Small intestine (tissue), 7 donors: ENCODE measurements at regions not wholly inside any gene's neighbourhood (a gene's known extent, or its start where the extent isn't known, plus 50 kb on each side); places are given as distances from the start of the nearest gene placed in this dataset.

Source experiments
- DNase-seq, 2 donors: peaks; one replicate each; pipeline versions ENCODE4 v3.0.0 to v3.0.0-alpha.2; 2013
- FAIRE-seq: peaks from 2 replicates; lab custom pipeline; 2012; peaks lifted over from hg19 to GRCh38; lab: Jason Lieb, UNC
- H3K27ac ChIP-seq, 3 donors: one replicate each; pipeline ENCODE4 v1.5.1; 2013; ENCODE audit warnings: low read length in 2 of 3, mild to moderate bottlenecking in 2 of 3, control low read depth in 1 of 3, inconsistent platforms in 1 of 3, low read depth in 1 of 3, moderate library complexity in 1 of 3
- H3K27me3 ChIP-seq, 3 donors: one replicate each; pipeline ENCODE4 v1.6.1; 2013; ENCODE audit warnings: low read length in 3 of 3, inconsistent platforms in 1 of 3; ENCODE audit not compliant: control insufficient read depth in 3 of 3, insufficient read depth in 3 of 3
- H3K36me3 ChIP-seq, 3 donors: one replicate each; pipeline ENCODE4 v1.6.1; 2013; ENCODE audit warnings: low read length in 3 of 3, inconsistent platforms in 1 of 3, low read depth in 1 of 3, mild to moderate bottlenecking in 1 of 3, moderate library complexity in 1 of 3; ENCODE audit not compliant: control insufficient read depth in 3 of 3, insufficient read depth in 2 of 3
- H3K4me1 ChIP-seq, 3 donors: one replicate each; pipeline ENCODE4 v1.6.1; 2013; ENCODE audit warnings: low read length in 2 of 3, inconsistent platforms in 1 of 3, low read depth in 1 of 3, mild to moderate bottlenecking in 1 of 3, moderate library complexity in 1 of 3; ENCODE audit not compliant: control insufficient read depth in 3 of 3, insufficient read depth in 2 of 3
- H3K4me3 ChIP-seq, 3 donors: one replicate each; pipeline ENCODE4 v1.5.1; 2013; ENCODE audit warnings: low read length in 3 of 3, control low read depth in 1 of 3, inconsistent platforms in 1 of 3, low read depth in 1 of 3, mild to moderate bottlenecking in 1 of 3, moderate library complexity in 1 of 3
- H3K9me3 ChIP-seq, 2 donors: one replicate each; pipeline ENCODE4 v1.6.1; 2013; ENCODE audit warnings: low read depth in 1 of 2, low read length in 1 of 2; ENCODE audit not compliant: control insufficient read depth in 2 of 2, insufficient read depth in 1 of 2
- WGBS, 3 donors: extraction: QIAGEN DNeasy Blood & Tissue Kit; methylation state at CpG; one replicate each; pipeline ENCODE4 v1.1.7; 2013; 5-methylcytosine and 5-hydroxymethylcytosine counted together
- donor health status: healthy with polysubstance abuse.
- donor health status: control.
- donor health status: control.
- donor health status: Bipolar disorder and iron deficiency.
- donor health status: healthy.

DNA sequence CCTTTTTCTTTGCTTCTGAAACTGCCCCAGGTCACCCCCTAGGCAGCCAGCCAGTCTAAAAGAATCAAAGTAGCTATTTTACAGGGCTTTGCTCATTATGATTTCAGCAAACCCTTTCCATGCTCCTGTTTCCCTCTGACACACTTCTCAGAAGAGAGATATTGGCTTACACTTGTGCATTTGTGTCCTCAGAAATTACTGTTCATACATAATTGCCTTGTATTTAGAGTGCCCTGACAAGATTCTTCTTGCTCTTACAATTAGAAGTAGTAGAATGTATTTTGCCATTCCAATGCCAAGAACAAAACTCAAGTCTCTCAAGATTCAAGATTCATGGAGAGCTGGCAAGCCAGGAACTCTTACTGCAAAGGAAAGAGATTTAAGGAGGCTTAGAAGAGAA, 531.0 kb upstream of the ZFP42 start:
- FAIRE-seq (no peak), DNase-seq (no peak)
- no peak overlapping the region for H3K4me3 ChIP-seq
- no peaks in the 10 kb centered on the region for H3K9me3 ChIP-seq
- H3K27me3 ChIP-seq = no peaks in the 10 kb centered on the region
- no peak overlapping the region for H3K27ac ChIP-seq
- no peaks in the 10 kb centered on the region for H3K4me1 ChIP-seq
- H3K36me3 ChIP-seq = no peaks in the 10 kb centered on the region

DNA sequence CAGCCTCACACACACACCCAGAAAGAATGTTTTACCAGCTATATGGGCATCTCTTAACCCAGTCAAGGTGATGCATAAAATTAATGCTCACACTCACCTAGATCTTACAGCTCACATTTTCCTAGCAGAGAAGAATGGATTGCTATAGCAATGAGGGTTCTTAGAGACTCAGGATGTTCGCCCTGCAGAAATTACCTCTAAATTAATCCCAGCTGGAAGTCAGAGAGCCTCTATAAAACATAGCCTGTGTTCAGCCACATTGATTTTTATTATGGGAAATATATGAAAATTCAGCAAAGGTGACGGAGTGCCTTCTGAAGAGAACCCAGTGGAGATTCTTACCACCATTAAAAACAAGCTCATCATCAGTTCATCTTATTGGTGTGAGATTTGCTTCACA, 528.3 kb upstream of the ZFP42 start:
- Histone ChIP-seq H3K27ac (no peak overlapping the region), H3K9me3 (no peaks in the 10 kb centered on the region), H3K4me3 (no peak overlapping the region), H3K4me1 (no peaks in the 10 kb centered on the region), H3K27me3 (no peaks in the 10 kb centered on the region), H3K36me3 (no peaks in the 10 kb centered on the region)
- no peak for DNase-seq
- FAIRE-seq = no peak
- WGBS, 3 donors = 83 to 86% (median 84%) methylated on average over 2 of the region's 2 CpGs

DNA sequence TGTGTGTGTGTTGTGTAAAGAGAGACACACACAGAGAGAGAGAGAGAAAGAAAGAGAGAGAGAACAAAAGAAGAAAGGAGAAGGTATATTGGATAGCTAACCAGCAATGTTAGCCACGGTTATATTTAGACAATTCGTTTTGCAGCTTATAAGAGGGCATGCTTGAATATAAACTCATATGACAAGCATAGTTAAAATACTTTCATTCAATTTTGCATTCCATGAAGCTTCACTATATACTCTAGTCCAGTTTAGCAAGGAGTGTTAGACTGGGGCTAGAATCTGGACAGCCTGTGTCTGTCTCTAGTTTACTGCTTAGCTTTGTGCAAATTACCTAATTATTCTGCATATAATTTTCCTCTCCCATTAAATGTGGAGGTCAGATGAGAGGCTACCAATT, 525.9 kb upstream of the ZFP42 start:
- Histone ChIP-seq H3K4me1 (no peaks in the 10 kb centered on the region), H3K36me3 (no peaks in the 10 kb centered on the region), H3K9me3 (no peaks in the 10 kb centered on the region), H3K27me3 (no peaks in the 10 kb centered on the region), H3K27ac (no peak overlapping the region), H3K4me3 (no peak overlapping the region)
- 57 to 80% (median 70%) methylated on average over 2 of the region's 2 CpGs for WGBS, 3 donors
- DNase-seq (no peak), FAIRE-seq (no peak)

DNA sequence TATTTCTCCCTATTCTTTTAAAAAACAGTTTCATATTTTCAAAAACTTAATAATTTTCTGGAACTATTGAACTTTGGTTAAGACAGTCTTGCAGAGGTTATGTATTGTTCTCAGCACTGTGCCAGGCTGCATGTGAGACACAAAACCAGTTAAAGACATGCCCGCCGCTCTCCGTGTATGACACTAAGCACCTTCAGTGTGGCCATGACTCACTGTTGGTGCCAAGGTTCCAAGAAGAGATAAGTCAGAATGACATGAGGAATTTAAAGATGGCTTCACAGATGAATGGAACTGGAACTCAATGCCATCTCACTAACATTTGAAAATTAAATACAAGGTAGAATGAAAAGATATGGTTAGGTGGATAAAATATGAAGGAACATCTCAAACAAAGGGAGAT, 525.5 kb upstream of the ZFP42 start:
- H3K4me1 ChIP-seq = no peaks in the 10 kb centered on the region
- H3K4me3 ChIP-seq = no peak overlapping the region
- H3K9me3 ChIP-seq = no peaks in the 10 kb centered on the region
- H3K27ac ChIP-seq = no peak overlapping the region
- H3K27me3 ChIP-seq = no peaks in the 10 kb centered on the region
- FAIRE-seq (no peak), DNase-seq (no peak)
- H3K36me3 ChIP-seq = no peaks in the 10 kb centered on the region
- 91 to 94% (median 93%) methylated on average over 3 of the region's 3 CpGs for WGBS, 3 donors

DNA sequence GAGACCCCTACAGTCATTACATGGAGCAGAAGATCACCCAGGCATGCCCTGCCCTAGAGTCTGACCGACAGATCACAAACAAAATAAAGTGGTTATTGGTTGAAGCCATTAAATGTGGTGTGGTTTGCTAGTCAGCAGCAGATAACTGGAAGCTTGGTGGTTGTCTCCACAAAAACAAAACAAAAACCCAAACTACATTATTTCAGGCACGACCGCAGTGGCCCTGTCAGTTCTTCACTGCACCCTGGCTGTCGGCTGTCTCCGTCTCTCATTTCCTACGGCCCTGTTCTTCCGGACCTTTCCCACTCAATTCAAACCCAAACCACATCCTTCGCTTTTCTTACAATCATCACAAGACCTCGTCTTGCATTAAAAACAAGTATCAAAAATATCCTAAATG, 521.3 kb upstream of the ZFP42 start:
- H3K9me3 ChIP-seq = no peaks in the 10 kb centered on the region
- H3K27me3 ChIP-seq = no peaks in the 10 kb centered on the region
- no peaks in the 10 kb centered on the region for H3K36me3 ChIP-seq
- no peak overlapping the region for H3K4me3 ChIP-seq
- DNase-seq = no peak
- FAIRE-seq = no peak
- WGBS, 3 donors = 72 to 81% (median 81%) methylated on average over 9 of the region's 9 CpGs
- no peaks in the 10 kb centered on the region for H3K4me1 ChIP-seq
- H3K27ac ChIP-seq = no peak overlapping the region

DNA sequence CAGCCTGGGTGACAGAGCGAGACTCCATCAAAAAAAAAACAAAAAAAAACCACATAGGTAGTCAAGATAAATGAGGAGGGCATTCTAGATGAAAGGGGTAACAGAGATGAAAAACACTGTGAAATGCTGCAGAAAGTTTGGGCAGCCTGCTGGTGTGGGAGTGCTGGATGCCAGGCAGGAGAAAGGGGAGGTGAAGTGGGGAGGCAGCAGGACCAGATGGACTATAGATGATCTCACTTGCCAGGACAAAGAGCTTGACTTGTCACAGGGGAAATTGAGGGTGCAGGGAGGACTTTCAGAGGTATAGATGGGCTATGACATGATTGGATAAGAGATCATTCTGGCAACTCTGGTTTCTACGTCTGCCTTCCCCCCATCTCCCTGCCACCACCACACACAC, 519.7 kb upstream of the ZFP42 start:
- Histone ChIP-seq H3K9me3 (no peaks in the 10 kb centered on the region), H3K4me3 (no peak overlapping the region), H3K36me3 (no peaks in the 10 kb centered on the region), H3K27me3 (no peaks in the 10 kb centered on the region), H3K27ac (no peak overlapping the region), H3K4me1 (no peaks in the 10 kb centered on the region)
- DNase-seq (no peak), FAIRE-seq (no peak)
- WGBS, 3 donors = 75 to 91% (median 85%) methylated on average over 2 of the region's 2 CpGs

DNA sequence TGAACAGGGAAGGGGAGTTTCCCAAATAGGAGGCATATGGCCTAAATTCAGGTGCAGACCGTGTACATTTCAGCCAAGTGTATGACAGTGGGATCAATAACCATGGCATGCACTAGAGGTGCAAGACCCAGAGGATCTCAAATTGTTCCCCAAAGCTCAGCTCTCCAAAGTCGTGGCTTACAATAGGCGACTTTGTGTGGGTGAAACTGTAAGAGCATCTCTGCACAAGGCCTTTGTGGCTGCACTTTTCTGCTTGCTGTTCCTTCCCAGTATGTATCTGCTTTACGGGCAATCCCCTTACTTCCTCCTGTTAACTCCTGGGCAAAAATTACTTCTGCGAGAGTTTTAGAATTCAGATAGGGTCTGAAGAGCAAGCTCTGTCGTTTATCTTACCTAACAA, 518.3 kb upstream of the ZFP42 start:
- FAIRE-seq (no peak), DNase-seq (no peak)
- Histone ChIP-seq H3K27me3 (no peaks in the 10 kb centered on the region), H3K36me3 (no peaks in the 10 kb centered on the region), H3K27ac (no peak overlapping the region), H3K4me1 (no peaks in the 10 kb centered on the region), H3K9me3 (no peaks in the 10 kb centered on the region), H3K4me3 (no peak overlapping the region)
- WGBS, 3 donors = 64 to 65% (median 64%) methylated on average over 6 of the region's 6 CpGs

DNA sequence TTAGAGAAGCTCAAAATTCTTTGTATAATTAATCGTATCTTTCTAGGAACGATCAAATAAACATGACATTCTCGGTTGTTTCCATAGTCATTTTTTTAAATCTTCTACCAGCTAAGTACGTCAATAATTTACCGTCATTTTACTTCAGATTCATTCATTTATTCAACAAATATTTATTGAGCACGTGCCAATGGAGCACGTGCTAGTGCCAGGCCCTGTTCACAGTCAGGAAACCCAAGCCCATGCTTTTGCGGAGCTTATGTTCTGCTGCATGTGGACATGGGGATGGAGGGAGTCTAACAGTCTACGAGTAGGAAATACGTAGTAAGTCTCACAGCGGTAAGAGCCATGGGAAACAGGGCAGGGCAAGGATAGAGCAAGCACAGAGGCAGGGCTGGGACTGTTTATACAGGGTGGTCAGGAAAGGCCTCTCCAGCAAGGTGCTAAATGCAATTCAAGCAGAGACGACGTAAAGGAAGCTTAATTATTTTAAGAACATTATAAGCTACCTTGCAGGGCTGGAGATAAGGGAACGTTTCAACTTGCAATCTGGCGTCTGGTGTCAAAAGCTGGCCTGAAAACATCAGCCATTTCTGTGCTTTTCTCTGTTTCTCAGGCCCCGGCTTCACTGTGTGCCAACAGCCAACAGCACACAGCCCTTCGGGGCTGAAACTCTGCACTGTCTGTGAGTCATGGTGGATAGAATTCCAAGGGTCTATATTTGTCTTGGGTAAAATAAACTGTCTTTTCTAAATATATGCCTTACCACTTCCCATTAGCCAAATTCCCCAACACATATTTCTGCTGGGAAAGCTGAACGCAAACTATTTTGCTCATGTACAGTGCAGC, 517.1 kb upstream of the ZFP42 start:
- peak in 1 of 2 donors; percentile 4 for DNase-seq
- no peaks in the 10 kb centered on the region for H3K27me3 ChIP-seq
- no peaks in the 10 kb centered on the region for H3K4me1 ChIP-seq
- no peak overlapping the region for H3K4me3 ChIP-seq
- 51 to 60% (median 58%) methylated on average over 18 of the region's 18 CpGs for WGBS, 3 donors
- H3K9me3 ChIP-seq = no peaks in the 10 kb centered on the region
- H3K36me3 ChIP-seq = no peaks in the 10 kb centered on the region
- FAIRE-seq = no peak
- peak overlapping the region in 1 of 3 donors; percentile 28 for H3K27ac ChIP-seq

DNA sequence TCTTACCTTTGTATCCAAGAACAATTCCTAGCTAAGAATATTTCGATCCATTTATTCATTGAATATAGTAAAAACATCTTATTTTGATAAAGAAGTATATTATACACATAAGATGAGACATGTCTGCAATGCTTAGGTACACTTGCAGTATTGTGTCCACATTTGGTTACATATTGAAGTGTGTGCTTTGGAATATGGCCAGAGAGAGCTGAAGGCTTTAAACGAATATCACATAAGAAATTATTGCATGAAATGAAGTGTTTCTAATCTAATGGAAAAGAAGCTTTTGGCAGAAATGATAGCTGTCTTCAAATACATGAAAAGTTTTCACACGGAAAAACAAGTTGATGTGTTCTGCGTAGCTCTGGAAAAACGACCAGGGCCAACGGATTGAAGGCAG, 516.1 kb upstream of the ZFP42 start:
- Histone ChIP-seq H3K27ac (no peak overlapping the region), H3K4me3 (no peak overlapping the region), H3K4me1 (no peaks in the 10 kb centered on the region), H3K27me3 (no peaks in the 10 kb centered on the region), H3K9me3 (no peaks in the 10 kb centered on the region), H3K36me3 (no peaks in the 10 kb centered on the region)
- no peak for FAIRE-seq
- 72 to 74% (median 72%) methylated on average over 6 of the region's 6 CpGs for WGBS, 3 donors
- no peak for DNase-seq
